Mesothelial cell of epicardium (in vitro differentiated cells): ENCODE measurements at regions not wholly inside any gene's neighbourhood (a gene's known extent, or its start where the extent isn't known, plus 50 kb on each side); places are given as distances from the start of the nearest gene placed in this dataset.

ENCODE experiments used
- DNase-seq, 2 experiments: peaks; one replicate each; pipeline ENCODE4 v3.0.0; 2021; ENCODE audit warnings: low spot score in 2 of 2; ENCODE audit not compliant: unreplicated experiment in 2 of 2
- H3K27ac Mint-ChIP-seq: 2 replicates; pipeline ENCODE4 v1.8.0; 2021; ENCODE audit warnings: mixed read lengths
- H3K27me3 Mint-ChIP-seq: 2 replicates; pipeline ENCODE4 v1.8.0; 2021; ENCODE audit warnings: low read depth, mixed read lengths
- H3K36me3 Mint-ChIP-seq: 2 replicates; pipeline ENCODE4 v1.8.0; 2021; ENCODE audit warnings: mixed read lengths
- H3K4me1 Mint-ChIP-seq: 2 replicates; pipeline ENCODE4 v1.8.0; 2021; ENCODE audit warnings: mixed read lengths
- H3K4me3 Mint-ChIP-seq: 2 replicates; pipeline ENCODE4 v1.8.0; 2021; ENCODE audit warnings: mild to moderate bottlenecking, moderate library complexity, mixed read lengths
- H3K9me3 Mint-ChIP-seq: 2 replicates; pipeline ENCODE4 v1.8.0; 2021; ENCODE audit warnings: mixed read lengths
- TF ChIP-seq, protein P1 (sequence below): fragments of 200-600 bp; sonication (generic); IDR thresholded peaks from one replicate; pipeline ENCODE4 v1.5.0; 2021; ENCODE audit warnings: antibody characterized with exemption; ENCODE audit not compliant: unreplicated experiment

DNA sequence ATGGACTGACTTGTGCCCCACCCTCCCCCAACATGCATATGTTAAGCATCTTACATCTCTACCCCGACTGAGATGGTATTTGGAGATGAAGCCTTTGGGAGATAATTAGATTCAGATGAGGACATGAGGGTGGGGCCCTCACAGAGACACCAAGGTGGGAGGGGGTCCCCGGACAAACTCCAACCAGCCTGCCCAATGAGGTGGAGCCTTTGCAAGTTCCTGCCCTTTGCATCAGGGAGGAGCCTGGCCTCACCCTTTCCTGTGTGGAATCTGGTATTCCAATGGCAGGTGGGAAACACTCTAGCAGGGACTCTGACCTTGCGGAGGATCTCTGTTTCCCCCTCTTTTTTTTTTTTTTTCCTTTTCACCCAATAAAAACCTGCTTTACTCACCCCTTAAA is 589.9 kb upstream of the BOD1L1 start:
- H3K36me3 Mint-ChIP-seq, result no peaks in the 10 kb centered on the region
- no peak overlapping the region for H3K27ac Mint-ChIP-seq
- no peaks in the 10 kb centered on the region for H3K27me3 Mint-ChIP-seq
- peaks cover 12% of the 10 kb centered on the region for H3K9me3 Mint-ChIP-seq
- TF ChIP-seq, protein P1, sequence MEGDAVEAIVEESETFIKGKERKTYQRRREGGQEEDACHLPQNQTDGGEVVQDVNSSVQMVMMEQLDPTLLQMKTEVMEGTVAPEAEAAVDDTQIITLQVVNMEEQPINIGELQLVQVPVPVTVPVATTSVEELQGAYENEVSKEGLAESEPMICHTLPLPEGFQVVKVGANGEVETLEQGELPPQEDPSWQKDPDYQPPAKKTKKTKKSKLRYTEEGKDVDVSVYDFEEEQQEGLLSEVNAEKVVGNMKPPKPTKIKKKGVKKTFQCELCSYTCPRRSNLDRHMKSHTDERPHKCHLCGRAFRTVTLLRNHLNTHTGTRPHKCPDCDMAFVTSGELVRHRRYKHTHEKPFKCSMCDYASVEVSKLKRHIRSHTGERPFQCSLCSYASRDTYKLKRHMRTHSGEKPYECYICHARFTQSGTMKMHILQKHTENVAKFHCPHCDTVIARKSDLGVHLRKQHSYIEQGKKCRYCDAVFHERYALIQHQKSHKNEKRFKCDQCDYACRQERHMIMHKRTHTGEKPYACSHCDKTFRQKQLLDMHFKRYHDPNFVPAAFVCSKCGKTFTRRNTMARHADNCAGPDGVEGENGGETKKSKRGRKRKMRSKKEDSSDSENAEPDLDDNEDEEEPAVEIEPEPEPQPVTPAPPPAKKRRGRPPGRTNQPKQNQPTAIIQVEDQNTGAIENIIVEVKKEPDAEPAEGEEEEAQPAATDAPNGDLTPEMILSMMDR, result no peak
- H3K4me1 Mint-ChIP-seq, result no peaks in the 10 kb centered on the region
- DNase-seq, result no peak
- H3K4me3 Mint-ChIP-seq, result no peak overlapping the region

DNA sequence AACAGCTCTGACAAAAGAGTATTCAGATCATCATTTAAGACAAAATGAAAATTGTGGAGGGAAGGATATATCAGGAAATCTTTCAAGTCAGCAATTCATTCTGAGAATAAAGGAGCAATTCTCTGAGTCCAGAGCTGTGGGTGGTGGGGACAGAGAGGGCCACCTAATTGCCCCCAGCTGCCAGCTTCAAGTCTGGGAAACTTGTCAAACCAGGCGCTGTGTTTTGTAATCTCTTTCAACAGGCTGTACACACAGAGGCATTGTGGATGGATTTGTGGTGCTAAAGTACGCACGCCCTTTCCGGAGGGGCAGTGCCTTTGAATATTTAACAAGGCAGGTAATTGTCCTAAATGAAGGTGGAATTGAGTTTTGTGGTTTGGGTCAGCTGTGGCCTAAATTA is 591.1 kb upstream of the BOD1L1 start:
- DNase-seq, result no peak
- H3K27ac Mint-ChIP-seq, result no peak overlapping the region
- H3K4me3 Mint-ChIP-seq, result no peak overlapping the region
- no peaks in the 10 kb centered on the region for H3K4me1 Mint-ChIP-seq
- H3K36me3 Mint-ChIP-seq, result no peaks in the 10 kb centered on the region
- TF ChIP-seq, protein P1, result no peak
- H3K27me3 Mint-ChIP-seq, result no peaks in the 10 kb centered on the region
- H3K9me3 Mint-ChIP-seq, result peaks cover 2% of the 10 kb centered on the region

DNA sequence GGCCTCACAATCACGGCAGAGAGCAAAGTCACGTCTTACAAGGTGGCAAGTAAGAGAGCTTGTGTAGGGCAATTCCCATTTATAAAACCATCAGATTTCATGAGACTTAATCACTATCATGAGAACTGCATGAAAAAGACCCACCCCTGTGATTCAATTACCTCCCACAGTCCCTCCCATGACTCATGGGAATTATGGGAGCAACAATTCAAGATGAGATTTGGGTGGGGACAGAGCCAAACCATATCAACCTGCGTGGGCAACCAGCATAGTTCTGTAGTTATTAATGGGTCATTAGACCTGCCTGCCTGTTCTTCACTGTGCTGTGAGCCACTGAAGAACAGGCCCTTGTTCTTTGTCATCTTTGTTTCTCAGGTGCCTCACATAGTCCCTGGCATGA is 593.7 kb upstream of the BOD1L1 start:
- H3K27me3 Mint-ChIP-seq, result no peaks in the 10 kb centered on the region
- no peak overlapping the region for H3K4me3 Mint-ChIP-seq
- no peak for DNase-seq
- H3K9me3 Mint-ChIP-seq, result no peaks in the 10 kb centered on the region
- TF ChIP-seq, protein P1, result no peak
- H3K4me1 Mint-ChIP-seq, result no peaks in the 10 kb centered on the region
- H3K27ac Mint-ChIP-seq, result no peak overlapping the region
- H3K36me3 Mint-ChIP-seq, result no peaks in the 10 kb centered on the region

DNA sequence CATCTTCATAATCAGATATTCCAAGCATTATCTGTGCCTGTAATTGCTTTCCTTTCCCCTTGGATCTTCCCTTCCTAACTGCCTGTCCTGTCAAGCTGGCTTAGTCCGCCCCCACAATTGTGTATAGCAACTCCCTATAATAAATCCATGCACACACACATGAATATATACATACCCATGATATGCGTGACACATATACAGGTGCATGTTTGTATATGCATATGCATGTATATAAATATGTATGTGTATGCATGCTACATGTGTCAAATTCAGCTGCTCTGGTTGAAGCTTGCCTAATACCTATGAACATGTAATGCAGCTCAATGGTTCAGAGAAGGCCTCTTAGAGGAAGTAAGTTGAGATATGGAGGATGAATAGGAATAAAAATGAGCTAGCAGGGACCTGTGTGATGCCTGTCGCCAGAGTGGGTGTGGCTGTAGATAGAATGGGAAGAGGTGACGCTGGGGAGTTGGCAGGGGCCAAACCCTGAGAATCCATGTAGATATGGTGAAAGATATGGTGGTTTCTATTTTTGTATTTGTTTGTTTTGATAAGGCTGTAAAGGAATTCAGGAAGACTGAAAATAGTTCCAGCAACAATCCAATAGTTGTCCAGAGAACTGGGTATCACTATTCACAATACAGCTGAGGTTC is 595.0 kb upstream of the BOD1L1 start:
- TF ChIP-seq, protein P1, result no peak
- Mint-ChIP-seq H3K27ac (no peak overlapping the region), H3K4me3 (no peak overlapping the region), H3K4me1 (no peaks in the 10 kb centered on the region), H3K27me3 (no peaks in the 10 kb centered on the region), H3K36me3 (no peaks in the 10 kb centered on the region), H3K9me3 (no peaks in the 10 kb centered on the region)
- DNase-seq, result no peak

DNA sequence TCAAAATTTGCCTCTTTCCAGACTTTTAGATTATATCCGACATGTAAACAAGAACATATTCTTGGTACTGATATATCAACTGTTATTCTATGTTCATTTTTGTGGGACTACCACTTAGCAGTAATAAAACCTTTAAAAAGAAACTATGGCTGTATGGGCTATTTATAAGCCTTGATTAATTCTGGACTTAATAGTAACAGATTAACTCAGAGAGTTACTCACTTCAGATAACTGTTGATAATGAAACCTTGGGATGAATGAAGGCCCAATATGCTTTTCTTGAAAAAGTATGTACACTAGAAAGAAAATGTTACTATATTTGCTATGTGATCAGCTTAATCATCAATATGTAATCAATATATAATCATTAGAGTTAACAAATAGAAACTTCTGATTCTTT is 595.9 kb upstream of the BOD1L1 start:
- Mint-ChIP-seq H3K27me3 (peaks cover 2% of the 10 kb centered on the region), H3K27ac (no peak overlapping the region), H3K4me3 (no peak overlapping the region)

More for the DNA sequence above, 595.9 kb upstream of the BOD1L1 start:
- DNase-seq, result no peak
- H3K9me3 Mint-ChIP-seq, result no peaks in the 10 kb centered on the region
- no peaks in the 10 kb centered on the region for H3K36me3 Mint-ChIP-seq
- TF ChIP-seq, protein P1, result no peak
- H3K4me1 Mint-ChIP-seq, result no peaks in the 10 kb centered on the region
